GM23248 (cell line): ENCODE measurements at regions not wholly inside any gene's neighbourhood (a gene's known extent, or its start where the extent isn't known, plus 50 kb on each side); places are given as distances from the start of the nearest gene placed in this dataset.

Experiments used
- EZH2 ChIP-seq: fragments of 200-600 bp; sonication (generic); IDR thresholded peaks from 2 replicates; pipeline ENCODE4 v1.6.1; 2018; ENCODE audit warnings: antibody characterized with exemption, mild to moderate bottlenecking; ENCODE audit not compliant: insufficient read depth, poor library complexity, severe bottlenecking
- EZH2phosphoT487 ChIP-seq: fragments of 200-600 bp; sonication (generic); IDR thresholded peaks from 2 replicates; pipeline ENCODE4 v1.6.1; 2018; ENCODE audit warnings: antibody characterized with exemption, moderate library complexity, mild to moderate bottlenecking, low read depth; ENCODE audit not compliant: insufficient read depth

DNA sequence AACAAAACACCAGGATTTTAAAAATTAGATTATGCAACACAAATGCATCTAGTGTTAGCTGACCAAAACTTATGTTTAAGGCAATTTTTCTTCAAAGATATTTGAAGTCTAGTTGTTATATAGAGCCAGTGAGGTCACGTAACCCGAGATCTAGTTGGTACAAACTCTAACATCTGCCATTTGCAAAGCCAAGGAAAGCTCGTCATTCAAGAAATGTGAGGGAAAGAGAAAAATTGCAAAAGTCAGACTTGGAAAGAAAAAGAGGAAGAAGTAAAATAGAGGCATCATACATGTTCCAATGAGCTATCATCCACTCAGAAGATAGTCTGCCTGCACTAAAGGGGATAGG, 293.4 kb upstream of the PUM3 start:
- TF ChIP-seq EZH2 (no peak), EZH2phosphoT487 (no peak)
